MCF 10A (cell line): ENCODE measurements at regions not wholly inside any gene's neighbourhood (a gene's known extent, or its start where the extent isn't known, plus 50 kb on each side); places are given as distances from the start of the nearest gene placed in this dataset.

Experiments used
- BruUV-seq: library from RNA; stranded (reverse); fragments of 400-500 nt; replicated peaks from 2 replicates; lab custom pipeline; 2021; lab: Mats Ljungman, UMichigan
- CTCF ChIA-PET: fragments of 300-600 bp; sonication (Branson Sonifier 250); formaldehyde crosslinking; extraction: SDS; loops from one replicate; lab custom pipeline; 2021; ENCODE audit warnings: antibody characterized with exemption, inconsistent platforms; lab: Yijun Ruan, JAX
- POLR2A ChIA-PET: fragments of 300-600, 350-650 bp; sonication (Branson Sonifier 250); formaldehyde crosslinking; extraction: SDS; loops from one replicate; lab custom pipeline; 2020; ENCODE audit warnings: antibody characterized with exemption, inconsistent platforms; lab: Yijun Ruan, JAX
- DNase-seq: peaks from one replicate; pipeline ENCODE4 v3.0.0-alpha.2; 2018; ENCODE audit not compliant: unreplicated experiment
- H3K27ac Mint-ChIP-seq: one replicate; pipeline ENCODE4 v1.8.0; 2022; ENCODE audit warnings: mild to moderate bottlenecking, low read depth, mixed read lengths; ENCODE audit not compliant: unreplicated experiment
- H3K27me3 Mint-ChIP-seq: one replicate; pipeline ENCODE4 v1.8.0; 2022; ENCODE audit warnings: mixed read lengths; ENCODE audit not compliant: insufficient read depth, unreplicated experiment
- H3K36me3 Mint-ChIP-seq: one replicate; pipeline ENCODE4 v1.8.0; 2022; ENCODE audit warnings: mild to moderate bottlenecking, moderate library complexity, mixed read lengths; ENCODE audit not compliant: insufficient read depth, unreplicated experiment
- H3K4me1 Mint-ChIP-seq: one replicate; pipeline ENCODE4 v1.8.0; 2022; ENCODE audit warnings: mixed read lengths; ENCODE audit not compliant: insufficient read depth, unreplicated experiment
- H3K4me3 Mint-ChIP-seq: one replicate; pipeline ENCODE4 v1.8.0; 2022; ENCODE audit warnings: mild to moderate bottlenecking, moderate library complexity, mixed read lengths; ENCODE audit not compliant: unreplicated experiment
- H3K9me3 Mint-ChIP-seq: one replicate; pipeline ENCODE4 v1.8.0; 2022; ENCODE audit warnings: mixed read lengths; ENCODE audit not compliant: unreplicated experiment
- CTCF ChIP-seq: fragments of 200-600 bp; IDR thresholded peaks from one replicate; pipeline ENCODE4 v1.8.0; 2022; ENCODE audit warnings: antibody characterized with exemption, mild to moderate bottlenecking; ENCODE audit not compliant: unreplicated experiment
- intact Hi-C: fragments of 100-400 bp; cut with micrococcal nuclease; formaldehyde crosslinking; loops from 2 replicates; pipeline ENCODE4 v1.14.1; 2022

DNA sequence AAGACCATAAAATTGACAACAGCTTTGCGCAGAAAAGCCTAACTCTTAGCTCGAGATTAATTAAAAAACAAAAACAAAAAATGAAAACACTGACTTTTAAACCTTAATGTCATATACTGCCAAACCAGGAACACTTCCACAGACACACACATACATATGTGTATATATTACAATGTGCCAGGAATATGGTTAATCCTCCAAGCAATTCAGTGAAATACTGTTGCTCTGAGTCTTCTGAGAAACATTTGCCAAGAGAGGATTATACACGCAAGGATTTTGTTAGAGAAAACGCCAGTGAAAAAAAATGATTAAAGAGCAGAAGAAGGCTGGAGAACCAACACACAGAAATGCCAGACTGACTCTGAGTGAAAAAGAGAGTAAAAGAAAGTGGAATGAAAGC is 116.7 kb upstream of the CHRM3 start:
- H3K36me3 Mint-ChIP-seq = no peaks in the 10 kb centered on the region
- intact Hi-C loops = no loop called here
- H3K9me3 Mint-ChIP-seq = peaks cover 11% of the 10 kb centered on the region
- H3K27ac Mint-ChIP-seq = no peak overlapping the region
- no peak for TF ChIP-seq CTCF
- no peak for DNase-seq
- no peaks in the 10 kb centered on the region for H3K27me3 Mint-ChIP-seq
- ChIA-PET CTCF (interaction anchor here (0.6 to 0.9 kb wide), 2 partner anchors 32 to 682 kb away, joined by 3 read pairs; no protein-coding TSS in a partner anchor), POLR2A (interaction anchor here (0.9 kb wide), 1 partner anchor 13 kb away, joined by 3 read pairs; no protein-coding TSS in a partner anchor)
- H3K4me1 Mint-ChIP-seq = no peaks in the 10 kb centered on the region
- H3K4me3 Mint-ChIP-seq = no peak overlapping the region
- BruUV-seq = no TSS peak

DNA sequence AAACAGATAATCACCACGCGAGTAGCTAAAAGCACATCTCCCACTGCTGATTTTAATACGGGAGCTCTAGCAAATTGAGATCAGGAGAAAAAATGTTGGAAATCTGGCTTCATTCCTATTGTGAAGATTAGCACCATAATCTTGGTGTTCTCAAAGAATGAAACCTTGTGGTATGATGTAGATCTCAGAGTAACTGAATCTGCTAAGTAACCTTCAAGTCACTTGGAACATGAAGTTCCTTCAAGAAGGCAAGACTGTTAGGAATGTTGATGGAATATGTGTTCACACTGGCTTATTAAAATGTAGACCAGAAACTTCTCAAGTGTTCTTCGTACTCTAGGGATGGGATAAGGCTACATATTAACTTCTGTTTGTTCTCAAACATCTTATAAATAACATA is 117.4 kb upstream of the CHRM3 start:
- intact Hi-C loops = no loop called here
- Mint-ChIP-seq H3K4me3 (no peak overlapping the region), H3K27ac (no peak overlapping the region), H3K4me1 (no peaks in the 10 kb centered on the region), H3K27me3 (no peaks in the 10 kb centered on the region), H3K36me3 (no peaks in the 10 kb centered on the region), H3K9me3 (peaks cover 6% of the 10 kb centered on the region)
- TF ChIP-seq CTCF = no peak
- ChIA-PET CTCF (interaction anchor here (0.6 to 0.9 kb wide), 2 partner anchors 26 to 31 kb away, joined by 3 to 4 read pairs; no protein-coding TSS in a partner anchor), POLR2A (interaction anchor here (0.6 kb wide), 1 partner anchor 44 kb away, joined by 3 read pairs; no protein-coding TSS in a partner anchor)
- no peak for DNase-seq
- no TSS peak for BruUV-seq

GRCh38 chr1:239268007-239268406 is 118.4 kb upstream of the CHRM3 start:
- Mint-ChIP-seq H3K9me3 (no peaks in the 10 kb centered on the region), H3K27me3 (no peaks in the 10 kb centered on the region), H3K4me3 (no peak overlapping the region), H3K27ac (no peak overlapping the region), H3K4me1 (no peaks in the 10 kb centered on the region), H3K36me3 (no peaks in the 10 kb centered on the region)
- ChIA-PET POLR2A (interaction anchor here (0.6 kb wide), 1 partner anchor 122 kb away, joined by 4 read pairs; no protein-coding TSS in a partner anchor), CTCF (no interaction called here)
- BruUV-seq = no TSS peak
- TF ChIP-seq CTCF = no peak
- DNase-seq = no peak
- intact Hi-C loops = no loop called here

DNA sequence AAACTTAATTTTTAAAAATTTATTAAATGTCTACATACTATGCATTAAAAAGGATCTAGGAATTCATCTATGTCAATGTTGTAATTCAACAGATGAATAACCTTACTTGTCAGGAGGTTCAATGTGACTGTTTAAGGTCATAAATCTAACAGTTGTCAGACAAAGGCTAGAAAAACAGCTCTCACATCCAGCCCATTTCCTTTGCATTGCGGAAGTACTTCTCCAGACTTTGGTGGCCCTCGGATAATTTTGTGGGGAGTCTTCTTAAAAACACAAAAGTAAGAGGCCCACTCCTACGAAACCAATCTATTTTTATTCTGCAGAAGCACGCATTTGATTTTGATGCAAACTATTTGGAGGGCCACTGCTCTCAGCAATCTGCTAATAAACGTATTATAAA is 122.6 kb upstream of the CHRM3 start:
- Mint-ChIP-seq H3K27me3 (no peaks in the 10 kb centered on the region), H3K27ac (no peak overlapping the region), H3K4me1 (no peaks in the 10 kb centered on the region), H3K9me3 (no peaks in the 10 kb centered on the region), H3K4me3 (no peak overlapping the region), H3K36me3 (no peaks in the 10 kb centered on the region)
- intact Hi-C loops = no loop called here
- CTCF ChIA-PET = interaction anchor here (0.8 kb wide), 1 partner anchor 104 kb away, joined by 3 read pairs; no protein-coding TSS in a partner anchor
- no peak for TF ChIP-seq CTCF
- no TSS peak for BruUV-seq
- DNase-seq = no peak
- POLR2A ChIA-PET = no interaction called here
